GM12878 (cell line): ENCODE measurements at regions not wholly inside any gene's neighbourhood (a gene's known extent, or its start where the extent isn't known, plus 50 kb on each side); places are given as distances from the start of the nearest gene placed in this dataset.

ENCODE experiments used
- EED ChIP-seq: sonication (generic); IDR thresholded peaks from 2 replicates; pipeline ENCODE4 v1.6.1; 2016; ENCODE audit warnings: antibody characterized with exemption, low read depth
- EGR1 ChIP-seq, 2 experiments: IDR thresholded peaks; 1 replicate in 1 of 2; 2 replicates in 1 of 2; pipeline ENCODE4 v1.6.1; 2011 to 2012; ENCODE audit warnings: low read depth in 2 of 2, low read length in 2 of 2, borderline replicate concordance in 1 of 2, mild to moderate bottlenecking in 1 of 2, moderate library complexity in 1 of 2
- HDAC6 ChIP-seq: fragments of 200-600 bp; sonication (generic); IDR thresholded peaks from one replicate; pipeline ENCODE4 v1.8.0; 2017; ENCODE audit warnings: antibody characterized with exemption; ENCODE audit not compliant: unreplicated experiment
- LARP7 ChIP-seq: fragments of 450-650 bp; IDR thresholded peaks from 2 replicates; pipeline ENCODE4 v1.6.1; 2017; ENCODE audit warnings: mild to moderate bottlenecking
- NBN ChIP-seq: fragments of 450-650 bp; IDR thresholded peaks from 2 replicates; pipeline ENCODE4 v1.6.1; 2016
- NR2C1 ChIP-seq: fragments of 450-650 bp; IDR thresholded peaks from 2 replicates; pipeline ENCODE4 v1.6.1; 2017; ENCODE audit warnings: antibody characterized with exemption, mild to moderate bottlenecking, moderate library complexity
- POLR2A ChIP-seq: IDR thresholded peaks from 2 replicates; pipeline ENCODE4 v1.6.1; 2011; ENCODE audit warnings: low read depth, mild to moderate bottlenecking, low read length
- SP1 ChIP-seq: IDR thresholded peaks from one replicate; pipeline ENCODE4 v1.6.1; 2011; ENCODE audit warnings: low read depth, low read length
- TCF12 ChIP-seq: IDR thresholded peaks from 2 replicates; pipeline ENCODE4 v1.6.1; 2011; ENCODE audit warnings: low read depth, mild to moderate bottlenecking, low read length
- TCF3 ChIP-seq: IDR thresholded peaks from 2 replicates; pipeline ENCODE4 v1.6.1; 2012; ENCODE audit warnings: low read depth, mild to moderate bottlenecking, low read length, borderline replicate concordance; ENCODE audit not compliant: insufficient read depth
- ZBED1 ChIP-seq: IDR thresholded peaks from 2 replicates; pipeline ENCODE4 v1.6.1; 2016; ENCODE audit warnings: borderline replicate concordance
- ZZZ3 ChIP-seq: IDR thresholded peaks from 2 replicates; pipeline ENCODE4 v1.6.1; 2011; ENCODE audit warnings: low read depth; ENCODE audit not compliant: control insufficient read depth, insufficient read length
- TF ChIP-seq, protein P1 (sequence below): fragments of 450-650 bp; IDR thresholded peaks from 2 replicates; pipeline ENCODE4 v1.6.1; 2017; ENCODE audit warnings: antibody characterized with exemption, mild to moderate bottlenecking, moderate library complexity
- TF ChIP-seq, protein P2 (sequence below): fragments of 450-650 bp; IDR thresholded peaks from 2 replicates; pipeline ENCODE4 v1.6.1; 2014; ENCODE audit warnings: mild to moderate bottlenecking
- TF ChIP-seq, protein P3 (sequence below): fragments of 450-650 bp; IDR thresholded peaks from 2 replicates; pipeline ENCODE4 v1.6.1; 2016; ENCODE audit warnings: mild to moderate bottlenecking

DNA sequence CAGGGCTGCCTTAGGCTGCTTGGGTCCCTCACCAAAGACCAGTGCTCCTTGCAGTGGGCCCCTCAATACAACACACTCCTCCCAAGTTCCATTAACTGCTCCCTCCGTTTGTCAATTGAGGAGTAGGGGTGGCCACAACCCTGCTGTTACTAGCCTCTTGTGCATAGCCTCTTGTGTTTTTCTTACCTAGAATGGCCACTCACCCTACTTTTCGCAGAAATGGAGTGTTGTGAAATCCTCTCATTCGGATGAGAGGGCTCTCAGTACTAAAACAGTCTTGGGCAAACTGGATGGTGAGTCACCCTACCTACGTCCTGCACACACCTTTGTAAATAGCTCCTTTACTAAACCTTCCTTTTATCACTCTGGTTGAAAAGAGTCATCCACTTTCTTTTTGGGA, 253.9 kb downstream of the OSR1 start (continued):
- TF ChIP-seq, protein P1, sequence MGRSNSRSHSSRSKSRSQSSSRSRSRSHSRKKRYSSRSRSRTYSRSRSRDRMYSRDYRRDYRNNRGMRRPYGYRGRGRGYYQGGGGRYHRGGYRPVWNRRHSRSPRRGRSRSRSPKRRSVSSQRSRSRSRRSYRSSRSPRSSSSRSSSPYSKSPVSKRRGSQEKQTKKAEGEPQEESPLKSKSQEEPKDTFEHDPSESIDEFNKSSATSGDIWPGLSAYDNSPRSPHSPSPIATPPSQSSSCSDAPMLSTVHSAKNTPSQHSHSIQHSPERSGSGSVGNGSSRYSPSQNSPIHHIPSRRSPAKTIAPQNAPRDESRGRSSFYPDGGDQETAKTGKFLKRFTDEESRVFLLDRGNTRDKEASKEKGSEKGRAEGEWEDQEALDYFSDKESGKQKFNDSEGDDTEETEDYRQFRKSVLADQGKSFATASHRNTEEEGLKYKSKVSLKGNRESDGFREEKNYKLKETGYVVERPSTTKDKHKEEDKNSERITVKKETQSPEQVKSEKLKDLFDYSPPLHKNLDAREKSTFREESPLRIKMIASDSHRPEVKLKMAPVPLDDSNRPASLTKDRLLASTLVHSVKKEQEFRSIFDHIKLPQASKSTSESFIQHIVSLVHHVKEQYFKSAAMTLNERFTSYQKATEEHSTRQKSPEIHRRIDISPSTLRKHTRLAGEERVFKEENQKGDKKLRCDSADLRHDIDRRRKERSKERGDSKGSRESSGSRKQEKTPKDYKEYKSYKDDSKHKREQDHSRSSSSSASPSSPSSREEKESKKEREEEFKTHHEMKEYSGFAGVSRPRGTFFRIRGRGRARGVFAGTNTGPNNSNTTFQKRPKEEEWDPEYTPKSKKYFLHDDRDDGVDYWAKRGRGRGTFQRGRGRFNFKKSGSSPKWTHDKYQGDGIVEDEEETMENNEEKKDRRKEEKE = no peak
- TF ChIP-seq ZZZ3 (no peak), TCF3 (no peak), NBN (no peak), TCF12 (no peak), SP1 (no peak), POLR2A (no peak), LARP7 (no peak), ZBED1 (no peak), EED (no peak), NR2C1 (no peak), EGR1 (IDR thresholded peaks at IDR 0.05; ENCODE audit: borderline replicate concordance in 1 of 2, low read depth in 2 of 2, low read length in 2 of 2) (no peak), HDAC6 (no peak)
- TF ChIP-seq, protein P2, sequence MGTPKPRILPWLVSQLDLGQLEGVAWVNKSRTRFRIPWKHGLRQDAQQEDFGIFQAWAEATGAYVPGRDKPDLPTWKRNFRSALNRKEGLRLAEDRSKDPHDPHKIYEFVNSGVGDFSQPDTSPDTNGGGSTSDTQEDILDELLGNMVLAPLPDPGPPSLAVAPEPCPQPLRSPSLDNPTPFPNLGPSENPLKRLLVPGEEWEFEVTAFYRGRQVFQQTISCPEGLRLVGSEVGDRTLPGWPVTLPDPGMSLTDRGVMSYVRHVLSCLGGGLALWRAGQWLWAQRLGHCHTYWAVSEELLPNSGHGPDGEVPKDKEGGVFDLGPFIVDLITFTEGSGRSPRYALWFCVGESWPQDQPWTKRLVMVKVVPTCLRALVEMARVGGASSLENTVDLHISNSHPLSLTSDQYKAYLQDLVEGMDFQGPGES = no peak
- TF ChIP-seq, protein P3, sequence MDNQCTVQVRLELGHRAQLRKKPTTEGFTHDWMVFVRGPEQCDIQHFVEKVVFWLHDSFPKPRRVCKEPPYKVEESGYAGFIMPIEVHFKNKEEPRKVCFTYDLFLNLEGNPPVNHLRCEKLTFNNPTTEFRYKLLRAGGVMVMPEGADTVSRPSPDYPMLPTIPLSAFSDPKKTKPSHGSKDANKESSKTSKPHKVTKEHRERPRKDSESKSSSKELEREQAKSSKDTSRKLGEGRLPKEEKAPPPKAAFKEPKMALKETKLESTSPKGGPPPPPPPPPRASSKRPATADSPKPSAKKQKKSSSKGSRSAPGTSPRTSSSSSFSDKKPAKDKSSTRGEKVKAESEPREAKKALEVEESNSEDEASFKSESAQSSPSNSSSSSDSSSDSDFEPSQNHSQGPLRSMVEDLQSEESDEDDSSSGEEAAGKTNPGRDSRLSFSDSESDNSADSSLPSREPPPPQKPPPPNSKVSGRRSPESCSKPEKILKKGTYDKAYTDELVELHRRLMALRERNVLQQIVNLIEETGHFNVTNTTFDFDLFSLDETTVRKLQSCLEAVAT = no peak
